ENCODE measurements at regions not wholly inside any gene's neighbourhood (a gene's known extent, or its start where the extent isn't known, plus 50 kb on each side); places are given as distances from the start of the nearest gene placed in this dataset.

GRCh38 chr9:13979941-13980318 is 334.0 kb downstream of the NFIB start (continued):
- TF ChIP-seq ZNF462 (CRISPR knock-in tag; IDR thresholded peaks at IDR 0.05) (no peak), ZNF114 (CRISPR knock-in tag; IDR thresholded peaks at IDR 0.05) (no peak), NANOG (IDR thresholded peaks at IDR 0.05; ENCODE audit: borderline replicate concordance) (no peak), JUNB (IDR thresholded peaks at IDR 0.05; ENCODE audit: unreplicated experiment) (no peak)
- TF ChIP-seq, protein P1, sequence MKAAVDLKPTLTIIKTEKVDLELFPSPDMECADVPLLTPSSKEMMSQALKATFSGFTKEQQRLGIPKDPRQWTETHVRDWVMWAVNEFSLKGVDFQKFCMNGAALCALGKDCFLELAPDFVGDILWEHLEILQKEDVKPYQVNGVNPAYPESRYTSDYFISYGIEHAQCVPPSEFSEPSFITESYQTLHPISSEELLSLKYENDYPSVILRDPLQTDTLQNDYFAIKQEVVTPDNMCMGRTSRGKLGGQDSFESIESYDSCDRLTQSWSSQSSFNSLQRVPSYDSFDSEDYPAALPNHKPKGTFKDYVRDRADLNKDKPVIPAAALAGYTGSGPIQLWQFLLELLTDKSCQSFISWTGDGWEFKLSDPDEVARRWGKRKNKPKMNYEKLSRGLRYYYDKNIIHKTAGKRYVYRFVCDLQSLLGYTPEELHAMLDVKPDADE (IDR thresholded peaks at IDR 0.05), result no peak

- no peaks in the 10 kb centered on the region for H3K9me3 Mint-ChIP-seq
- no peak for DNase-seq (ENCODE audit: low spot score)
- TF ChIP-seq EZH2phosphoT487 (IDR thresholded peaks at IDR 0.05; ENCODE audit: unreplicated experiment), result no peak
- TF ChIP-seq POLR2AphosphoS5 (IDR thresholded peaks at IDR 0.05; ENCODE audit: low read depth), result no peak
- TF ChIP-seq ZNF331 (CRISPR knock-in tag; IDR thresholded peaks at IDR 0.05; ENCODE audit: low read depth), result no peak
- TF ChIP-seq NANOG (IDR thresholded peaks at IDR 0.05; ENCODE audit: borderline replicate concordance), result no peak
- no peak for TF ChIP-seq ZNF462 (CRISPR knock-in tag; IDR thresholded peaks at IDR 0.05)
- no peak for TF ChIP-seq EZH2 (IDR thresholded peaks at IDR 0.05; ENCODE audit: low read depth, unreplicated experiment)
Measured at GRCh38 chr9:13975611-13976290, 338.2 kb downstream of the NFIB start.

More at GRCh38 chr9:13975611-13976290, 338.2 kb downstream of the NFIB start:
- H3K27me3 ChIP-seq (ENCODE audit: insufficient read depth), result no peaks in the 10 kb centered on the region
- H3K79me2 ChIP-seq (replicated peaks; ENCODE audit: insufficient read depth), result no peaks in the 10 kb centered on the region
- H3K27ac ChIP-seq (ENCODE audit: low read depth), result no peak overlapping the region
- H3K4me2 ChIP-seq, result no peak overlapping the region
- H3K27ac Mint-ChIP-seq, result no peak overlapping the region
- no peaks in the 10 kb centered on the region for H3K36me3 ChIP-seq (ENCODE audit: insufficient read depth)
- ATAC-seq, result no peak
- no peaks in the 10 kb centered on the region for H3K4me1 Mint-ChIP-seq
- H3K9me2 ChIP-seq (ENCODE audit: insufficient read depth), result 0 out of 2 replicates have a peak, but pooled peaks cover under 1% of the 10 kb centered on the region
- no peaks in the 10 kb centered on the region for H3K4me1 ChIP-seq (ENCODE audit: insufficient read depth)
- no peak overlapping the region for H3K4me3 Mint-ChIP-seq
- no peaks in the 10 kb centered on the region for H3K36me3 Mint-ChIP-seq (ENCODE audit: low read depth)
- H2AFZ ChIP-seq, result no peak overlapping the region
- no peaks in the 10 kb centered on the region for H4K20me1 ChIP-seq (replicated peaks; ENCODE audit: insufficient read depth)
- no peak overlapping the region for H3K4me3 ChIP-seq
- peaks cover 5% of the 10 kb centered on the region for H3K27me3 Mint-ChIP-seq (ENCODE audit: insufficient read depth, low read depth, poor library complexity)
- H3F3A ChIP-seq (replicated peaks; ENCODE audit: low read depth), result no peaks in the 10 kb centered on the region

All from GM23338 (cell line).